SKM-1 (cell line): ENCODE measurements at regions not wholly inside any gene's neighbourhood (a gene's known extent, or its start where the extent isn't known, plus 50 kb on each side); places are given as distances from the start of the nearest gene placed in this dataset.
"Not testable (repeated sequence)": the region's sequence is repeated elsewhere in the genome, so short reads cannot be mapped to it uniquely, and the experiment has no call there.

ENCODE experiments used
- DNase-seq: peaks from one replicate; lab custom pipeline; 2025; ENCODE audit not compliant: unreplicated experiment; lab: John Stamatoyannopoulos, UW

GRCh38 chr6:51121380-51121976, 302.8 kb downstream of the TFAP2B start:
- DNase-seq: not testable (repeated sequence)

DNA sequence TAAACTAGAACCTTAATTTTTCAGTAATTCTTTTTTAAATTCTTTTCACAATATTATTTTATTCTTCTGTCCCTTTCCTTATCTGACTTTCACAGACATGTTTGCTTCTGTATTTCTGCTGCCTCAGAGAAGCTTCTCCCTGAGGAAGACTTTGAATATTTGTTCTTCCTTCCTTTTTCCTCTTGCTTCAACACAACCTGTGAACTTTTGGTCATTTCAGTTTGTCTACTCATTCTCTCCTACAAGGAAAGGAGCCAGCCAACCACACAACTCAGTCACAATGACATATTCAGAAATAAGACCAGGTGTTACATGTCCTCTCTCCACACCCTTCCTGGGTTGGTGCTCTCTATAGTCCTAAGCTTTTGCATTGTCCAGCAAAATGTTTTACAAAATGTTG, 310.4 kb downstream of the TFAP2B start:
- no peak for DNase-seq

GRCh38 chr6:51137777-51138176, 319.1 kb downstream of the TFAP2B start:
- no peak for DNase-seq

- DNase-seq: no peak
Measured at GRCh38 chr6:51139950-51140385, 321.3 kb downstream of the TFAP2B start.

- DNase-seq: no peak
Measured at GRCh38 chr6:51141080-51141479, 322.4 kb downstream of the TFAP2B start.

DNA sequence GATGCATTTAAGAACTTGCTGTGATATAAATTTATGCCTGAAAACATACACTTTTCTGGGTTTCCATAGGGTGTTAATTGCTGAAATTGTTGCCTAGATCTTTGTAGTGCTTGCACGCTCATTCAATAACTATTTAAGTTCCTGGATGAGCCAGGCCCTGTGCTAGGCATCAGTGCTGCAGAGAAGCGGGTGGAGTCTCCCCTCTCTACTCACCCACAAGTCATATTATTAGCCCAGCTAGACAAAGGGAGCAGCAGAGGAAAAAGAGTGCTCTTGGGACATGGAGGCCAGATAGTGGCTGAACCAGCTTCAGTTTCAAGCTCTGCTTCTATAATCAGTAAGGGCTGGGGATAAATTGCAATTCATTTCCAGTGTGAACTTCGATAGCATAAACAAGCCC, 329.1 kb downstream of the TFAP2B start:
- DNase-seq: no peak

- DNase-seq: no peak
Measured at GRCh38 chr6:51152594-51152993, 333.9 kb downstream of the TFAP2B start.

GRCh38 chr6:51153109-51153508, 334.4 kb downstream of the TFAP2B start:
- no peak for DNase-seq

DNA sequence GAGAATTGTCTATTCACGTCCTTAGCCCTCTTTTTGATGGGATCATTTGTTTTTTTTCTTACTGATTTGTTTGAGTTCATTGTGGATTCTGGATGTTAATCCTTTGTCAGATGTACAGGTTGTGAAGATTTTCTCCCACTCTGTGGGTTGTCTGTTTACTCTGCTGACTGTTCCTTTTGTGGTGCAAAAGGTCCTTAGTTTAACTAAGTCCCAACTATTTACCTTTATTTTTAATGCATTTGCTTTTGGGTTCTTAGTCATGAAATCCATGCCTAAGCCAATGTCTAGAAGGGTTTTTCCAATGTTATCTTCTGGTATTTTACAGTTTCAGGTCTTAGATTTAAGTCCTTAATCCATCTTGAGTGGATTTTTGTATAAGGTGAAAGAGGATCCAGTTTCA, 336.3 kb downstream of the TFAP2B start:
- DNase-seq: not testable (repeated sequence)

- not testable (repeated sequence) for DNase-seq
Measured at GRCh38 chr6:51159260-51159659, 340.6 kb downstream of the TFAP2B start.

- no peak for DNase-seq
Measured at GRCh38 chr6:51161752-51162151, 343.1 kb downstream of the TFAP2B start.

- no peak for DNase-seq
Measured at GRCh38 chr6:51163843-51164529, 345.3 kb downstream of the TFAP2B start.

- no peak for DNase-seq
Measured at GRCh38 chr6:51166914-51167313, 348.2 kb downstream of the TFAP2B start.

DNA sequence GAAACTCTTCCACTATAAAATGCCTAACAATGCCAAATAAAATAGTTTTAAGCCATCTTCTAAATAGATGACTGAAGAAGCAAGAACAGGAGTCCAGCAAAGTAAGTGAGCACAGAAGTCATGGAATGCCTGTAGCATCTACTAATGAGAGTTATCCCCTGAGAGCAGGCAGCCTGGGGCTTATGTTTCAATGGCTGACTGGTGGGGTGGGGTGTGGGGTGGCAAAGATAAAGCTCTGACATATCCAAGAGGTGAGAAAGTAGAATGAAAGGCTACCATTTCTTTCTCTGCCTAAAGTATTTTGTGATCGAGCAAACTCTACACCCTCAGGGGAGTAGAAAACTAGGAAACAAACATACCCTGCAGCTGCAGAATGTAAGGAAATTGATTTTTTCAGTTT, 348.8 kb downstream of the TFAP2B start:
- DNase-seq: no peak

GRCh38 chr6:51182827-51183226, 364.2 kb downstream of the TFAP2B start:
- no peak for DNase-seq

- no peak for DNase-seq
Measured at GRCh38 chr6:51184046-51184445, 365.4 kb downstream of the TFAP2B start.

DNA sequence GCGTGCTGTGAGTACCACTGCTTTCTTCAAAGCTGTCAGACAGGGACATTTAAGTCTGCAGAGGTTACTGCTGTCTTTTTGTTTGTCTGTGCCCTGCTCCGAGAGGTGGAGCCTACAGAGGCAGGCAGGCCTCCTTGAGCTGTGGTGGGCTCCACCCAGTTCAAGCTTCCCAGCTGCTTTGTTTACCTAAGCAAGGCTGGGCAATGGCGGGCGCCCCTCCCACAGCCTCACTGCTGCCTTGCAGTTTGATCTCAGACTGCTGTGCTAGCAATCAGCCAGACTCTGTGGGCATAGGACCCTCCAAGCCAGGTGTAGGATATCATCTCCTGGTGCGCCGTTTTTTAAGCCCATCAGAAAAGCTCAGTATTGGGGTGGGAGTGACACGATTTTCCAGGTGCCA, 374.5 kb downstream of the TFAP2B start:
- not testable (repeated sequence) for DNase-seq

GRCh38 chr6:51199105-51199552, 380.5 kb downstream of the TFAP2B start:
- DNase-seq: no peak

GRCh38 chr6:51199733-51200260, 381.1 kb downstream of the TFAP2B start:
- no peak for DNase-seq

- no peak for DNase-seq
Measured at GRCh38 chr6:51200676-51201075, 382.0 kb downstream of the TFAP2B start.

- not testable (repeated sequence) for DNase-seq
Measured at GRCh38 chr6:51202653-51203052, 384.0 kb downstream of the TFAP2B start.

DNA sequence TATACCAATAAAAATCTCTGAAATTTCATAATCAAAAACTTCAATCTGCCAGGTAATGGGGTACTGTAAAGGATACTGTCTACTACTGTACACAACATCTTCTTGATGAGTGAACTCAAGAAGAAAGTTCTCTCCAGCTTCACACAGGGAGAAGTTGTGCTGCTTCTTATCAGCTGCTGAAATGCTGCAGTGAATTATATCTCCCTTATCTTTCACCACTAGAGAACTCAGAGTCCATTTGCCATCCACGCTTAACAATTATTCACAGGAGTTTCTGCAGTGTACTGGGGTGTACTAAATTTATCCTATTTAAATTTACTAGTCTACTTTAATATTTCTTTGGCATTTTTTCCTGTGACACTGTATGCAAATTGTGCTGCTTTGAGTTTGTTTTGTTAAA, 384.8 kb downstream of the TFAP2B start:
- DNase-seq: no peak
